NB4 (cell line): ENCODE measurements at regions not wholly inside any gene's neighbourhood (a gene's known extent, or its start where the extent isn't known, plus 50 kb on each side); places are given as distances from the start of the nearest gene placed in this dataset.

Source experiments
- CTCF ChIP-seq: IDR thresholded peaks from one replicate; pipeline ENCODE4 v1.5.1; 2012; ENCODE audit warnings: low read depth, low read length
- POLR2A ChIP-seq: IDR thresholded peaks from 2 replicates; pipeline ENCODE4 v1.6.1; 2011; ENCODE audit warnings: mild to moderate bottlenecking; ENCODE audit not compliant: insufficient read length; ENCODE audit errors: extremely low read depth

DNA sequence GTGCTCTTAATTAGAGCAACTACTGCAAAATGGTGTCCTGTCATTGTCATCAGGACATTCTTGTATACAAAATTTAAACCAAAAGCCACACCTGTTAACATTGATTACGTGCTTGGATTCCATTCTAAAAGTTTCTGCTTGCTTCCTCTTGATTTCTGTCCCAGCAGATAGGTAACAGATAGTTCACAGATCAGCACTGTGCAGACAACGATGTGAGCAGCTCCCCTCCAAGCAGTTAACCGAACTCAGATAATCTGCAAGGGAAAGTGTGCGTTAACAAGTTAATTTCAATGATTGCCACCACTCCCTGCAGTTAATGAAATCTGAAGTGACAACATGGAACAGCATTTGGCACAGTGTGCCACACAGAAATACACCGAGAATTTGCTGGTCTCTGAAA, 54.4 kb upstream of the RELL1 start:
- TF ChIP-seq CTCF (no peak), POLR2A (no peak)
